Aorta (tissue), 5 donors: ENCODE measurements at regions not wholly inside any gene's neighbourhood (a gene's known extent, or its start where the extent isn't known, plus 50 kb on each side); places are given as distances from the start of the nearest gene placed in this dataset.

Experiments
- ATAC-seq: fragments of 200-7000 bp; cut with Tn5 transposase; one replicate; pipeline ENCODE4 v1.9.1; 2022; ENCODE audit warnings: moderate library complexity; ENCODE audit not compliant: low FRiP score
- DNase-seq, 2 donors: peaks; one replicate each; pipeline ENCODE4 v3.0.0-alpha.2; 2020
- H3K27ac ChIP-seq, 2 donors: one replicate each; pipeline ENCODE4 v1.5.1; 2013; ENCODE audit warnings: low read length in 2 of 2, mild to moderate bottlenecking in 2 of 2, moderate library complexity in 2 of 2, control low read depth in 1 of 2, inconsistent platforms in 1 of 2, low read depth in 1 of 2
- H3K27me3 ChIP-seq, 2 donors: one replicate each; pipeline ENCODE4 v1.6.1; 2013; ENCODE audit warnings: control low read depth in 1 of 2, low read length in 1 of 2, mild to moderate bottlenecking in 1 of 2, moderate library complexity in 1 of 2; ENCODE audit not compliant: insufficient read depth in 2 of 2, control insufficient read depth in 1 of 2
- H3K36me3 ChIP-seq, 2 donors: one replicate each; pipeline ENCODE4 v1.6.1; 2013; ENCODE audit warnings: control low read depth in 1 of 2, low read length in 1 of 2, mild to moderate bottlenecking in 1 of 2; ENCODE audit not compliant: insufficient read depth in 2 of 2, control insufficient read depth in 1 of 2
- H3K4me1 ChIP-seq, 2 donors: one replicate each; pipeline ENCODE4 v1.6.1; 2013; ENCODE audit warnings: low read length in 2 of 2, control low read depth in 1 of 2, mild to moderate bottlenecking in 1 of 2, moderate library complexity in 1 of 2; ENCODE audit not compliant: insufficient read depth in 2 of 2, control insufficient read depth in 1 of 2
- H3K4me3 ChIP-seq, 2 donors: one replicate each; pipeline ENCODE4 v1.5.1; 2013; ENCODE audit warnings: low read length in 2 of 2, control low read depth in 1 of 2, mild to moderate bottlenecking in 1 of 2
- H3K9me3 ChIP-seq: one replicate; pipeline ENCODE4 v1.6.1; 2013; ENCODE audit warnings: mild to moderate bottlenecking, low read length; ENCODE audit not compliant: control insufficient read depth
- WGBS, 2 donors: extraction: QIAGEN DNeasy Blood & Tissue Kit; methylation state at CpG; one replicate each; pipeline ENCODE4 v1.1.7; 2013; 5-methylcytosine and 5-hydroxymethylcytosine counted together
- intact Hi-C, 2 donors: fragments of 100-400 bp; cut with DNase I; formaldehyde crosslinking; loops; one replicate each; pipeline versions ENCODE4 v1.14.2 to v1.15.0; 2022
- donor health status: healthy with polysubstance abuse.
- donor health status: Bipolar disorder and iron deficiency.
- donor health status: DM: no; HTN: no; CAD: no.
- donor health status: DM: no; HTN: no; CAD: no.
- donor health status: DM: yes; HTN: yes; CAD: no.

- intact Hi-C loops, result loop anchor here in 1 of 2 donors (10.0 kb wide), 1 partner anchor 212 kb away; no protein-coding TSS in a partner anchor
- Histone ChIP-seq H3K4me3 (no peak overlapping the region), H3K27me3 (peaks cover 0 to 2% of the 10 kb centered on the region in 2 donors), H3K36me3 (no peaks in the 10 kb centered on the region), H3K9me3 (no peaks in the 10 kb centered on the region), H3K4me1 (no peaks in the 10 kb centered on the region), H3K27ac (no peak overlapping the region)
- ATAC-seq (no peak), DNase-seq (no peak)
Measured at GRCh38 chr11:112582366-112582765, 321.7 kb upstream of the PLET1 start.

GRCh38 chr11:112583261-112583893 is 322.7 kb upstream of the PLET1 start:
- Histone ChIP-seq H3K4me1 (no peaks in the 10 kb centered on the region), H3K27ac (no peak overlapping the region), H3K36me3 (no peaks in the 10 kb centered on the region), H3K27me3 (peaks cover 0 to 2% of the 10 kb centered on the region in 2 donors), H3K4me3 (no peak overlapping the region), H3K9me3 (no peaks in the 10 kb centered on the region)
- 84% methylated on average over 8 of the region's 8 CpGs for WGBS, 2 donors
- no peak for ATAC-seq
- intact Hi-C loops, result loop anchor here in 1 of 2 donors (10.0 kb wide), 1 partner anchor 211 kb away; no protein-coding TSS in a partner anchor
- DNase-seq, result no peak

- peaks cover 0 to 2% of the 10 kb centered on the region in 2 donors for H3K27me3 ChIP-seq
- H3K4me1 ChIP-seq, result no peaks in the 10 kb centered on the region
- DNase-seq (no peak), ATAC-seq (no peak)
- H3K9me3 ChIP-seq, result no peaks in the 10 kb centered on the region
- no peaks in the 10 kb centered on the region for H3K36me3 ChIP-seq
- intact Hi-C loops, result loop anchor here (5.0 to 10.0 kb wide), 3 partner anchors 210 to 528 kb away; no protein-coding TSS in a partner anchor
- no peak overlapping the region for H3K27ac ChIP-seq
- 73 to 80% methylated on average over 4 of the region's 4 CpGs for WGBS, 2 donors
- no peak overlapping the region for H3K4me3 ChIP-seq
Measured at GRCh38 chr11:112584672-112585071, 324.0 kb upstream of the PLET1 start.

GRCh38 chr11:112587664-112588063 is 327.0 kb upstream of the PLET1 start:
- Histone ChIP-seq H3K27ac (no peak overlapping the region), H3K4me1 (no peaks in the 10 kb centered on the region), H3K27me3 (peaks cover 0 to 2% of the 10 kb centered on the region in 2 donors), H3K9me3 (no peaks in the 10 kb centered on the region), H3K4me3 (no peak overlapping the region), H3K36me3 (no peaks in the 10 kb centered on the region)
- intact Hi-C loops, result loop anchor here (2.0 to 10.0 kb wide), 4 partner anchors 207 to 701 kb away; no protein-coding TSS in a partner anchor
- DNase-seq, result no peak
- ATAC-seq, result no peak
- 63 to 65% methylated on average over 5 of the region's 5 CpGs for WGBS, 2 donors

- Histone ChIP-seq H3K27me3 (peaks cover 0 to 2% of the 10 kb centered on the region in 2 donors), H3K27ac (no peak overlapping the region), H3K4me3 (no peak overlapping the region), H3K36me3 (no peaks in the 10 kb centered on the region), H3K9me3 (no peaks in the 10 kb centered on the region), H3K4me1 (no peaks in the 10 kb centered on the region)
- intact Hi-C loops, result loop anchor here (5.0 to 10.0 kb wide), 3 partner anchors 207 to 524 kb away; no protein-coding TSS in a partner anchor
- DNase-seq (peak; percentile 69 to 76), ATAC-seq (peak; percentile 83)
- 11 to 13% methylated on average over 5 of the region's 5 CpGs for WGBS, 2 donors
Measured at GRCh38 chr11:112588252-112588694, 327.6 kb upstream of the PLET1 start.

- ATAC-seq (no peak), DNase-seq (no peak)
- H3K4me1 ChIP-seq, result no peaks in the 10 kb centered on the region
- H3K9me3 ChIP-seq, result no peaks in the 10 kb centered on the region
- no peak overlapping the region for H3K27ac ChIP-seq
- intact Hi-C loops, result loop anchor here (5.0 to 10.0 kb wide), 3 partner anchors 206 to 523 kb away; no protein-coding TSS in a partner anchor
- no peak overlapping the region for H3K4me3 ChIP-seq
- H3K27me3 ChIP-seq, result peaks cover 0 to 2% of the 10 kb centered on the region in 2 donors
- WGBS, 2 donors, result 73 to 77% methylated on average over 3 of the region's 3 CpGs
- no peaks in the 10 kb centered on the region for H3K36me3 ChIP-seq
Measured at GRCh38 chr11:112589155-112589554, 328.5 kb upstream of the PLET1 start.

- H3K9me3 ChIP-seq, result no peaks in the 10 kb centered on the region
- no peak overlapping the region for H3K27ac ChIP-seq
- DNase-seq (no peak), ATAC-seq (peak; percentile 13)
- H3K27me3 ChIP-seq, result peaks cover 0 to 2% of the 10 kb centered on the region in 2 donors
- no peaks in the 10 kb centered on the region for H3K4me1 ChIP-seq
- WGBS, 2 donors, result 84 to 94% methylated on average over 2 of the region's 2 CpGs
- no peak overlapping the region for H3K4me3 ChIP-seq
- intact Hi-C loops, result loop anchor here in 1 of 2 donors (2.0 to 10.0 kb wide), 2 partner anchors 374 to 700 kb away; partner anchors contain the start of gene NCAM1
- H3K36me3 ChIP-seq, result no peaks in the 10 kb centered on the region
Measured at GRCh38 chr11:112590764-112591163, 330.1 kb upstream of the PLET1 start.

- no peaks in the 10 kb centered on the region for H3K36me3 ChIP-seq
- DNase-seq (no peak), ATAC-seq (no peak)
- no peaks in the 10 kb centered on the region for H3K27me3 ChIP-seq
- H3K4me3 ChIP-seq, result no peak overlapping the region
- intact Hi-C loops, result loop anchor here in 1 of 2 donors (10.0 kb wide), 1 partner anchor 371 kb away; the partner anchor contains the start of gene NCAM1
- no peak overlapping the region for H3K27ac ChIP-seq
- no peaks in the 10 kb centered on the region for H3K9me3 ChIP-seq
- H3K4me1 ChIP-seq, result no peaks in the 10 kb centered on the region
- 85 to 90% methylated on average over 2 of the region's 2 CpGs for WGBS, 2 donors
Measured at GRCh38 chr11:112593440-112593839, 332.8 kb upstream of the PLET1 start.

GRCh38 chr11:112596324-112596723 is 335.7 kb upstream of the PLET1 start:
- ATAC-seq (no peak), DNase-seq (no peak)
- Histone ChIP-seq H3K36me3 (no peaks in the 10 kb centered on the region), H3K4me1 (peaks cover 0 to 2% of the 10 kb centered on the region in 2 donors), H3K27ac (no peak overlapping the region), H3K9me3 (no peaks in the 10 kb centered on the region), H3K4me3 (no peak overlapping the region), H3K27me3 (no peaks in the 10 kb centered on the region)
- intact Hi-C loops, result loop anchor here in 1 of 2 donors (10.0 kb wide), 1 partner anchor 368 kb away; the partner anchor contains the start of gene NCAM1
